PC-9 (cell line): ENCODE measurements at regions not wholly inside any gene's neighbourhood (a gene's known extent, or its start where the extent isn't known, plus 50 kb on each side); places are given as distances from the start of the nearest gene placed in this dataset.

Experiments used
- EZH2 ChIP-seq: fragments of 200-600 bp; sonication (generic); IDR thresholded peaks from 2 replicates; pipeline ENCODE4 v1.8.0; 2017; ENCODE audit warnings: antibody characterized with exemption, low read depth
- TF ChIP-seq, protein P1 (sequence below): fragments of 200-600 bp; sonication (generic); conservative IDR thresholded peaks from 2 replicates; pipeline ENCODE4 v1.6.1; 2017; ENCODE audit warnings: mixed run types, antibody characterized with exemption, mild to moderate bottlenecking, moderate library complexity

DNA sequence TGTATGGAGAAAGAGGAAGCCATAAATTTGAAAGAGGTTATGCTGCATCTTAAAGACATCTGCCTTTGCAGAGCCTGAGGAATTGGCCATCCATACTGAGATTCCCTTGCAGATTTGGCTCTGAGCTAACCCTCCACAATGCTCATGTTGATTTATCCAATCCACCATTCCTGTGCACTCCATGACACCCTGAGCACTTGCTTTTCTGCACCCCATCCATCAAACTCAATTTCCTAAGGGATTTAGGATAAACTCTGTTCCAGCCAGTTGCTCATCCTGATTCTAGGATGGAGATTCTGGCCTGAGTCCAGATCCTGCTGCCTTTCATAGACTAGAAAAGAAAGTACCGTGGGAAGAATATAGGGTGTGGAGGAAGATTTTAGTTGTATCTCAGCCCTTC, 379.2 kb upstream of the LARGE1 start:
- TF ChIP-seq, protein P1, sequence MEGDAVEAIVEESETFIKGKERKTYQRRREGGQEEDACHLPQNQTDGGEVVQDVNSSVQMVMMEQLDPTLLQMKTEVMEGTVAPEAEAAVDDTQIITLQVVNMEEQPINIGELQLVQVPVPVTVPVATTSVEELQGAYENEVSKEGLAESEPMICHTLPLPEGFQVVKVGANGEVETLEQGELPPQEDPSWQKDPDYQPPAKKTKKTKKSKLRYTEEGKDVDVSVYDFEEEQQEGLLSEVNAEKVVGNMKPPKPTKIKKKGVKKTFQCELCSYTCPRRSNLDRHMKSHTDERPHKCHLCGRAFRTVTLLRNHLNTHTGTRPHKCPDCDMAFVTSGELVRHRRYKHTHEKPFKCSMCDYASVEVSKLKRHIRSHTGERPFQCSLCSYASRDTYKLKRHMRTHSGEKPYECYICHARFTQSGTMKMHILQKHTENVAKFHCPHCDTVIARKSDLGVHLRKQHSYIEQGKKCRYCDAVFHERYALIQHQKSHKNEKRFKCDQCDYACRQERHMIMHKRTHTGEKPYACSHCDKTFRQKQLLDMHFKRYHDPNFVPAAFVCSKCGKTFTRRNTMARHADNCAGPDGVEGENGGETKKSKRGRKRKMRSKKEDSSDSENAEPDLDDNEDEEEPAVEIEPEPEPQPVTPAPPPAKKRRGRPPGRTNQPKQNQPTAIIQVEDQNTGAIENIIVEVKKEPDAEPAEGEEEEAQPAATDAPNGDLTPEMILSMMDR = no peak
- TF ChIP-seq EZH2 = no peak
